Stomach (tissue), 4 donors: ENCODE measurements at regions not wholly inside any gene's neighbourhood (a gene's known extent, or its start where the extent isn't known, plus 50 kb on each side); places are given as distances from the start of the nearest gene placed in this dataset.

Source experiments
- CTCF ChIP-seq, 7 experiments: fragments of 450-650 bp in 4 of 7; fragments of 200-600 bp in 3 of 7; sonication (generic) in 3 of 7; IDR thresholded peaks; one replicate each; pipeline ENCODE4 v1.5.1; 2016 to 2019; ENCODE audit warnings: antibody characterized with exemption in 7 of 7, control low read depth in 2 of 7, mild to moderate bottlenecking in 1 of 7
- POLR2AphosphoS5 ChIP-seq, 3 donors: sonication (generic); formaldehyde crosslinking; IDR thresholded peaks; one replicate each; pipeline ENCODE4 v1.6.1; 2016; ENCODE audit warnings: antibody characterized with exemption in 3 of 3

GRCh38 chrY:3045048-3045447 lies 109.9 kb downstream of the ZFY start:
- TF ChIP-seq CTCF (IDR thresholded peaks at IDR 0.05) (no peak), POLR2AphosphoS5 (IDR thresholded peaks at IDR 0.05) (no peak)
